ENCODE measurements at regions not wholly inside any gene's neighbourhood (a gene's known extent, or its start where the extent isn't known, plus 50 kb on each side); places are given as distances from the start of the nearest gene placed in this dataset.

DNA sequence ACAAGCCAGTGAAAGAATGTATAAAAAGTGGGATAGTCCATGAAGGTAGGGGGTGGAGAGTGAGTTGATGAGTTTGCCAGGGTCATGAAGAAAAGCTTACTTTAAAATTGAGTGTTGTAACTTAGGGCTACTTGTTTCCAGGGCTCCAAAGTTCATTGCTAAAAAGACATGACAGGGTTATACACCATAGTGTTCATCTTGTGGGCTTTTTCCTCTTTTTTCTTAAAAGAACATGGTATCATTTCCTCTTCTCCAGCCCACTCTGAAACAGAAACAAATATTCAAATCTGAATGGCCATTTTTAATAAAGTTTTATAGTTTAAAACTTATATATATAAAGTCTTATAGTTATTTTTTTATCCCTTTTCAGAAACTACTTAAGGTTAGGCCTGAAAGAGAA is 115.7 kb upstream of the SMC2 start:
- no peak overlapping the region for H3K9ac ChIP-seq (replicated peaks in 1 of 4; ENCODE audit: extremely low read depth in 1 of 4, low read depth in 3 of 4, low read length in 3 of 4)
- H3K56ac ChIP-seq (replicated peaks; ENCODE audit: insufficient read length, low read depth, low read length), result no peak overlapping the region
- no peaks in the 10 kb centered on the region for H3K9me3 ChIP-seq (ENCODE audit: insufficient read depth in 2 of 2, low read depth in 1 of 2, low read length in 1 of 2)
- H3K4me2 ChIP-seq (ENCODE audit: insufficient read depth in 1 of 2, low read depth in 2 of 2, low read length in 2 of 2), result no peak overlapping the region
- no peaks in the 10 kb centered on the region for H3K79me2 ChIP-seq (ENCODE audit: control insufficient read depth in 1 of 2, insufficient read depth in 2 of 2, low read length in 2 of 2)
- TF ChIP-seq BCL11A (IDR thresholded peaks at IDR 0.05; ENCODE audit: low read depth in 2 of 2, low read length in 2 of 2), result no peak
- no peak for TF ChIP-seq ZNF274 (IDR thresholded peaks at IDR 0.05; ENCODE audit: borderline replicate concordance, extremely low read depth, low read length)
- TF ChIP-seq TAF1 (IDR thresholded peaks at IDR 0.05; ENCODE audit: low read depth, low read length), result no peak
- no peak for TF ChIP-seq SIN3A (conservative IDR thresholded peaks at IDR 0.05 in 1 of 2, IDR thresholded peaks at IDR 0.05 in 1 of 2; ENCODE audit: low read depth in 1 of 2, low read length in 2 of 2)
- no peak for TF ChIP-seq USF2 (IDR thresholded peaks at IDR 0.05; ENCODE audit: low read length)
- TF ChIP-seq BACH1 (IDR thresholded peaks at IDR 0.05; ENCODE audit: low read length), result no peak
- no peak for TF ChIP-seq CBX8 (IDR thresholded peaks at IDR 0.05; ENCODE audit: borderline replicate concordance, low read depth, low read length)
- TF ChIP-seq TEAD4 (IDR thresholded peaks at IDR 0.05; ENCODE audit: low read depth, low read length), result no peak
- no peak for TF ChIP-seq CHD1 (IDR thresholded peaks at IDR 0.05; ENCODE audit: low read depth, low read length)
- no peak for TF ChIP-seq EGR1 (IDR thresholded peaks at IDR 0.05; ENCODE audit: borderline replicate concordance, low read depth, low read length)
- TF ChIP-seq KDM5A (IDR thresholded peaks at IDR 0.05; ENCODE audit: low read length), result no peak
- TF ChIP-seq GABPA (IDR thresholded peaks at IDR 0.05; ENCODE audit: borderline replicate concordance, insufficient read depth, low read length), result no peak
- TF ChIP-seq POLR2A (IDR thresholded peaks at IDR 0.05; ENCODE audit: control extremely low read depth in 1 of 2, low read depth in 2 of 2, low read length in 2 of 2), result no peak
- H2AK5ac ChIP-seq (ENCODE audit: low read depth, low read length), result no peak overlapping the region
- H3K4me3 ChIP-seq (ENCODE audit: extremely low read depth in 1 of 4, insufficient read depth in 2 of 4, low read depth in 3 of 4, low read length in 4 of 4), result no peak overlapping the region
- no peak overlapping the region for H3K18ac ChIP-seq (ENCODE audit: extremely low read depth, low read length)
- FAIRE-seq (no peak), DNase-seq (ENCODE audit: low read depth in 1 of 2, low spot score in 2 of 2) (no peak)
- H4K20me1 ChIP-seq (replicated peaks in 1 of 2; ENCODE audit: control insufficient read depth in 1 of 2, insufficient read depth in 2 of 2, low read length in 2 of 2), result no peaks in the 10 kb centered on the region
- H2BK120ac ChIP-seq (replicated peaks; ENCODE audit: low read depth, low read length), result no peak overlapping the region
- H2BK15ac ChIP-seq (ENCODE audit: low read length), result no peak overlapping the region
- H2AFZ ChIP-seq (ENCODE audit: low read length), result no peak overlapping the region
- no peak overlapping the region for H3K27ac ChIP-seq (ENCODE audit: low read depth, low read length)
- H3K4me1 ChIP-seq (replicated peaks in 1 of 4; ENCODE audit: control insufficient read depth in 3 of 4, insufficient read depth in 4 of 4, low read length in 3 of 4), result no peaks in the 10 kb centered on the region
- no peak overlapping the region for H4K91ac ChIP-seq (replicated peaks; ENCODE audit: insufficient read length, low read length)
- H4K8ac ChIP-seq (ENCODE audit: extremely low read depth, insufficient read depth, low read length), result no peak overlapping the region
- no peaks in the 10 kb centered on the region for H3K23me2 ChIP-seq (ENCODE audit: low read depth, low read length)
- no peak overlapping the region for H2BK5ac ChIP-seq (ENCODE audit: low read depth, low read length)
- no peaks in the 10 kb centered on the region for H3K36me3 ChIP-seq (ENCODE audit: control insufficient read depth in 2 of 4, insufficient read depth in 4 of 4, low read length in 3 of 4)
- no peak overlapping the region for H2BK12ac ChIP-seq (ENCODE audit: low read depth, low read length)
- H3K14ac ChIP-seq (ENCODE audit: insufficient read length), result no peak overlapping the region
- H4K5ac ChIP-seq (ENCODE audit: insufficient read length, low read depth, low read length), result no peak overlapping the region
- H3K79me1 ChIP-seq (ENCODE audit: low read depth, low read length), result no peaks in the 10 kb centered on the region
- CTCF ChIA-PET (ENCODE audit: partially characterized antibody), result no interaction called here
- POLR2A ChIA-PET (ENCODE audit: partially characterized antibody), result no interaction called here
- H3K4ac ChIP-seq (replicated peaks; ENCODE audit: insufficient read length, low read depth, low read length), result no peak overlapping the region
- no peak overlapping the region for H3K23ac ChIP-seq (ENCODE audit: insufficient read length)
- no peak overlapping the region for H2BK20ac ChIP-seq (ENCODE audit: low read length)
- H3K27me3 ChIP-seq (replicated peaks in 1 of 4; ENCODE audit: control insufficient read depth in 3 of 4, extremely low read depth in 1 of 4, insufficient read depth in 3 of 4, low read length in 3 of 4), result no peaks in the 10 kb centered on the region
